ENCODE measurements at regions not wholly inside any gene's neighbourhood (a gene's known extent, or its start where the extent isn't known, plus 50 kb on each side); places are given as distances from the start of the nearest gene placed in this dataset.

GRCh38 chr10:109062371-109062770, 860.9 kb downstream of the XPNPEP1 start:
- DNase-seq (ENCODE audit: low spot score) (no peak), ATAC-seq (no peak)
- Mint-ChIP-seq H3K4me1 (no peaks in the 10 kb centered on the region), H3K27ac (no peak overlapping the region), H3K9me3 (no peaks in the 10 kb centered on the region), H3K4me3 (no peak overlapping the region), H3K36me3 (no peaks in the 10 kb centered on the region), H3K27me3 (ENCODE audit: low read depth) (no peaks in the 10 kb centered on the region)
- ChIA-PET POLR2A (no interaction called here), CTCF (no interaction called here)
- no peak for TF ChIP-seq JAZF1 (CRISPR knock-in tag; IDR thresholded peaks at IDR 0.05)
- TF ChIP-seq ZSCAN18 (CRISPR knock-in tag; IDR thresholded peaks at IDR 0.05), result no peak
- no peak for TF ChIP-seq E2F5 (CRISPR knock-in tag; IDR thresholded peaks at IDR 0.05)

- ChIA-PET POLR2A (no interaction called here), CTCF (no interaction called here)
- H3K4me3 Mint-ChIP-seq, result no peak overlapping the region
- H3K27me3 Mint-ChIP-seq (ENCODE audit: low read depth), result no peaks in the 10 kb centered on the region; the same call in 1 of the 2 replicates
- H3K27ac Mint-ChIP-seq, result no peak overlapping the region
- DNase-seq (ENCODE audit: low spot score) (no peak), ATAC-seq (no peak)
- no peak for TF ChIP-seq ZNF416 (CRISPR knock-in tag; IDR thresholded peaks at IDR 0.05)
- no peak for TF ChIP-seq ETV6 (CRISPR knock-in tag; IDR thresholded peaks at IDR 0.05)
- TF ChIP-seq TEAD4 (CRISPR knock-in tag; IDR thresholded peaks at IDR 0.05), result no peak
- TF ChIP-seq IRF2 (CRISPR knock-in tag; IDR thresholded peaks at IDR 0.05; ENCODE audit: borderline replicate concordance, low read depth), result no peak
- TF ChIP-seq FOXP1 (CRISPR knock-in tag; IDR thresholded peaks at IDR 0.05; ENCODE audit: borderline replicate concordance), result no peak
- no peak for TF ChIP-seq ATF3 (CRISPR knock-in tag; conservative IDR thresholded peaks at IDR 0.05)
- no peak for TF ChIP-seq JUN (CRISPR knock-in tag; IDR thresholded peaks at IDR 0.05)
- no peak for TF ChIP-seq ZNF317 (CRISPR knock-in tag; IDR thresholded peaks at IDR 0.05; ENCODE audit: borderline replicate concordance, low read depth)
- TF ChIP-seq ATF6 (CRISPR knock-in tag; IDR thresholded peaks at IDR 0.05), result no peak
- no peak for TF ChIP-seq SMAD4 (CRISPR knock-in tag; IDR thresholded peaks at IDR 0.05)
- peaks cover 5% of the 10 kb centered on the region for H3K36me3 Mint-ChIP-seq
- H3K9me3 Mint-ChIP-seq, result peaks cover 15% of the 10 kb centered on the region
- H3K4me1 Mint-ChIP-seq, result peaks cover 6% of the 10 kb centered on the region; the same call in 1 of the 2 replicates
Observed at GRCh38 chr10:109055243-109055642, 868.1 kb downstream of the XPNPEP1 start.

GRCh38 chr10:109047856-109048255, 875.5 kb downstream of the XPNPEP1 start:
- Mint-ChIP-seq H3K4me3 (no peak overlapping the region), H3K27me3 (ENCODE audit: low read depth) (peaks cover 14% of the 10 kb centered on the region), H3K27ac (no peak overlapping the region), H3K9me3 (peaks cover 51% of the 10 kb centered on the region), H3K4me1 (peaks cover 11% of the 10 kb centered on the region), H3K36me3 (peaks cover 40% of the 10 kb centered on the region)
- TF ChIP-seq HMGA2 (CRISPR knock-in tag; IDR thresholded peaks at IDR 0.05) (no peak), NFE2L1 (CRISPR knock-in tag; IDR thresholded peaks at IDR 0.05) (no peak), FOXP1 (CRISPR knock-in tag; IDR thresholded peaks at IDR 0.05; ENCODE audit: borderline replicate concordance) (no peak), FOXJ3 (CRISPR knock-in tag; IDR thresholded peaks at IDR 0.05; ENCODE audit: borderline replicate concordance) (no peak), SMAD4 (CRISPR knock-in tag; IDR thresholded peaks at IDR 0.05) (no peak), ZNF232 (CRISPR knock-in tag; IDR thresholded peaks at IDR 0.05) (no peak), FOXK1 (CRISPR knock-in tag; IDR thresholded peaks at IDR 0.05) (no peak), ZNF423 (CRISPR knock-in tag; IDR thresholded peaks at IDR 0.05) (no peak), MAX (CRISPR knock-in tag; IDR thresholded peaks at IDR 0.05) (no peak), MLX (CRISPR knock-in tag; IDR thresholded peaks at IDR 0.05) (no peak), AFF4 (CRISPR knock-in tag; IDR thresholded peaks at IDR 0.05; ENCODE audit: borderline replicate concordance) (no peak), ATF3 (CRISPR knock-in tag; conservative IDR thresholded peaks at IDR 0.05) (no peak), IRF2 (CRISPR knock-in tag; IDR thresholded peaks at IDR 0.05; ENCODE audit: borderline replicate concordance, low read depth) (no peak)
- ChIA-PET CTCF (no interaction called here), POLR2A (no interaction called here)
- DNase-seq (ENCODE audit: low spot score) (no peak), ATAC-seq (no peak)

Measured in WTC11 (cell line).